GM23338 (cell line): ENCODE measurements at regions not wholly inside any gene's neighbourhood (a gene's known extent, or its start where the extent isn't known, plus 50 kb on each side); places are given as distances from the start of the nearest gene placed in this dataset.

ENCODE experiments used
- CREB1 ChIP-seq: fragments of 250-450 bp; sonication (Bioruptor Pico); IDR thresholded peaks from 2 replicates; pipeline ENCODE4 v1.5.0; 2020; ENCODE audit warnings: low read depth, mild to moderate bottlenecking, moderate library complexity
- CTCF ChIP-seq, 2 experiments: fragments of 200-600 bp in 1 of 2; sonication (generic) in 1 of 2; conservative IDR thresholded peaks; 2 replicates each; pipeline versions ENCODE4 v1.5.1 to v1.6.1; 2016 to 2017; ENCODE audit warnings: antibody characterized with exemption in 2 of 2, low read depth in 2 of 2, mild to moderate bottlenecking in 2 of 2, moderate library complexity in 1 of 2
- ETS1 ChIP-seq: IDR thresholded peaks from 2 replicates; pipeline ENCODE4 v1.6.1; 2016; ENCODE audit warnings: antibody characterized with exemption
- EZH2 ChIP-seq: fragments of 200-600 bp; sonication (generic); IDR thresholded peaks from one replicate; pipeline ENCODE4 v1.8.0; 2017; ENCODE audit warnings: antibody characterized with exemption, mild to moderate bottlenecking, low read depth; ENCODE audit not compliant: unreplicated experiment
- EZH2phosphoT487 ChIP-seq: fragments of 200-600 bp; sonication (generic); IDR thresholded peaks from one replicate; pipeline ENCODE4 v1.8.1; 2018; ENCODE audit warnings: antibody characterized with exemption; ENCODE audit not compliant: unreplicated experiment
- JUNB ChIP-seq: IDR thresholded peaks from one replicate; pipeline ENCODE4 v1.6.1; 2016; ENCODE audit warnings: antibody characterized with exemption; ENCODE audit not compliant: unreplicated experiment
- NANOG ChIP-seq: IDR thresholded peaks from 2 replicates; pipeline ENCODE4 v1.6.1; 2016; ENCODE audit warnings: antibody characterized with exemption, borderline replicate concordance
- POLR2AphosphoS5 ChIP-seq: IDR thresholded peaks from 2 replicates; pipeline ENCODE4 v1.6.1; 2016; ENCODE audit warnings: antibody characterized with exemption, low read depth
- STAT1 ChIP-seq: IDR thresholded peaks from one replicate; pipeline ENCODE4 v1.6.1; 2016; ENCODE audit warnings: antibody characterized with exemption; ENCODE audit not compliant: unreplicated experiment
- ZNF114 ChIP-seq: fragments of 250-450 bp; sonication (Bioruptor Pico); IDR thresholded peaks from 2 replicates; pipeline ENCODE4 v1.5.0; 2020; ENCODE audit warnings: mild to moderate bottlenecking, moderate library complexity
- ZNF331 ChIP-seq: fragments of 250-450 bp; sonication (Bioruptor Pico); IDR thresholded peaks from 2 replicates; pipeline ENCODE4 v1.5.0; 2020; ENCODE audit warnings: low read depth, mild to moderate bottlenecking, moderate library complexity
- ZNF462 ChIP-seq: fragments of 250-450 bp; sonication (Bioruptor Pico); IDR thresholded peaks from 2 replicates; pipeline ENCODE4 v1.5.0; 2020; ENCODE audit warnings: mild to moderate bottlenecking, moderate library complexity
- TF ChIP-seq, protein P1 (sequence below): IDR thresholded peaks from one replicate; pipeline ENCODE4 v1.6.1; 2018; ENCODE audit warnings: antibody characterized with exemption; ENCODE audit not compliant: unreplicated experiment

- TF ChIP-seq CTCF (conservative IDR thresholded peaks at IDR 0.05; ENCODE audit: low read depth in 2 of 2) (no peak), EZH2 (no peak), EZH2phosphoT487 (no peak), POLR2AphosphoS5 (no peak), CREB1 (CRISPR knock-in tag) (no peak), ZNF462 (CRISPR knock-in tag) (no peak), STAT1 (no peak), JUNB (no peak), ETS1 (no peak), ZNF114 (CRISPR knock-in tag) (no peak), ZNF331 (CRISPR knock-in tag) (no peak), NANOG (no peak)
- TF ChIP-seq, protein P1, sequence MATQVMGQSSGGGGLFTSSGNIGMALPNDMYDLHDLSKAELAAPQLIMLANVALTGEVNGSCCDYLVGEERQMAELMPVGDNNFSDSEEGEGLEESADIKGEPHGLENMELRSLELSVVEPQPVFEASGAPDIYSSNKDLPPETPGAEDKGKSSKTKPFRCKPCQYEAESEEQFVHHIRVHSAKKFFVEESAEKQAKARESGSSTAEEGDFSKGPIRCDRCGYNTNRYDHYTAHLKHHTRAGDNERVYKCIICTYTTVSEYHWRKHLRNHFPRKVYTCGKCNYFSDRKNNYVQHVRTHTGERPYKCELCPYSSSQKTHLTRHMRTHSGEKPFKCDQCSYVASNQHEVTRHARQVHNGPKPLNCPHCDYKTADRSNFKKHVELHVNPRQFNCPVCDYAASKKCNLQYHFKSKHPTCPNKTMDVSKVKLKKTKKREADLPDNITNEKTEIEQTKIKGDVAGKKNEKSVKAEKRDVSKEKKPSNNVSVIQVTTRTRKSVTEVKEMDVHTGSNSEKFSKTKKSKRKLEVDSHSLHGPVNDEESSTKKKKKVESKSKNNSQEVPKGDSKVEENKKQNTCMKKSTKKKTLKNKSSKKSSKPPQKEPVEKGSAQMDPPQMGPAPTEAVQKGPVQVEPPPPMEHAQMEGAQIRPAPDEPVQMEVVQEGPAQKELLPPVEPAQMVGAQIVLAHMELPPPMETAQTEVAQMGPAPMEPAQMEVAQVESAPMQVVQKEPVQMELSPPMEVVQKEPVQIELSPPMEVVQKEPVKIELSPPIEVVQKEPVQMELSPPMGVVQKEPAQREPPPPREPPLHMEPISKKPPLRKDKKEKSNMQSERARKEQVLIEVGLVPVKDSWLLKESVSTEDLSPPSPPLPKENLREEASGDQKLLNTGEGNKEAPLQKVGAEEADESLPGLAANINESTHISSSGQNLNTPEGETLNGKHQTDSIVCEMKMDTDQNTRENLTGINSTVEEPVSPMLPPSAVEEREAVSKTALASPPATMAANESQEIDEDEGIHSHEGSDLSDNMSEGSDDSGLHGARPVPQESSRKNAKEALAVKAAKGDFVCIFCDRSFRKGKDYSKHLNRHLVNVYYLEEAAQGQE, result no peak
These were observed 1194.8 kb downstream of the BCL11B start for GRCh38 chr14:98077176-98077575.
